ENCODE measurements at regions not wholly inside any gene's neighbourhood (a gene's known extent, or its start where the extent isn't known, plus 50 kb on each side); places are given as distances from the start of the nearest gene placed in this dataset.

GRCh38 chr6:77026341-77026740 is 436.9 kb downstream of the HTR1B start:
- no peak overlapping the region for H3K27ac ChIP-seq (replicated peaks)
- no peak overlapping the region for H3K4me3 ChIP-seq (replicated peaks; ENCODE audit: insufficient read depth, low read length)
- TF ChIP-seq POLR2AphosphoS5 (IDR thresholded peaks at IDR 0.05; ENCODE audit: low read depth) = no peak
- TF ChIP-seq SPI1 (IDR thresholded peaks at IDR 0.05; ENCODE audit: borderline replicate concordance, low read depth) = no peak
- TF ChIP-seq CTCF (IDR thresholded peaks at IDR 0.05; ENCODE audit: insufficient read depth, low read length) = no peak
- no peak for TF ChIP-seq GABPA (IDR thresholded peaks at IDR 0.05; ENCODE audit: low read depth)
- TF ChIP-seq REST (IDR thresholded peaks at IDR 0.05; ENCODE audit: insufficient replicate concordance, low read depth) = no peak
- DNase-seq (ENCODE audit: low read depth in 1 of 2, low spot score in 1 of 2) = no peak
- no peaks in the 10 kb centered on the region for H3K27me3 ChIP-seq (ENCODE audit: insufficient read depth, poor library complexity, severe bottlenecking)

- DNase-seq (ENCODE audit: low read depth in 1 of 2, low spot score in 1 of 2) = no peak
- H3K27ac ChIP-seq (replicated peaks) = no peak overlapping the region
- no peak overlapping the region for H3K4me3 ChIP-seq (replicated peaks; ENCODE audit: insufficient read depth, low read length)
Observed at GRCh38 chr6:77025736-77026223, 437.5 kb downstream of the HTR1B start.

More at GRCh38 chr6:77025736-77026223, 437.5 kb downstream of the HTR1B start:
- TF ChIP-seq POLR2AphosphoS5 (IDR thresholded peaks at IDR 0.05; ENCODE audit: low read depth) (no peak), REST (IDR thresholded peaks at IDR 0.05; ENCODE audit: insufficient replicate concordance, low read depth) (no peak), GABPA (IDR thresholded peaks at IDR 0.05; ENCODE audit: low read depth) (no peak), SPI1 (IDR thresholded peaks at IDR 0.05; ENCODE audit: borderline replicate concordance, low read depth) (no peak), CTCF (IDR thresholded peaks at IDR 0.05; ENCODE audit: insufficient read depth, low read length) (no peak)
- no peaks in the 10 kb centered on the region for H3K27me3 ChIP-seq (ENCODE audit: insufficient read depth, poor library complexity, severe bottlenecking)

All from HL-60 (cell line).